T-helper 1 cell treated with Interleukin-12 subunit alpha and Interleukin-12 subunit beta and Interleukin-4 antibody, amounts not matched to agents 30 μg/mL and 1 μg/mL, for 36 hours (primary cell): ENCODE measurements at regions not wholly inside any gene's neighbourhood (a gene's known extent, or its start where the extent isn't known, plus 50 kb on each side); places are given as distances from the start of the nearest gene placed in this dataset.

Experiments used
- H3K27ac Mint-ChIP-seq: one replicate; pipeline ENCODE4 v1.8.0; 2021; ENCODE audit warnings: mild to moderate bottlenecking, mixed read lengths
- H3K27me3 Mint-ChIP-seq: one replicate; pipeline ENCODE4 v1.8.0; 2021; ENCODE audit warnings: low read depth, mixed read lengths
- H3K36me3 Mint-ChIP-seq: one replicate; pipeline ENCODE4 v1.8.0; 2021; ENCODE audit warnings: low read depth, mixed read lengths
- H3K4me1 Mint-ChIP-seq: one replicate; pipeline ENCODE4 v1.8.0; 2021; ENCODE audit warnings: low read depth, mixed read lengths
- H3K4me3 Mint-ChIP-seq: one replicate; pipeline ENCODE4 v1.8.0; 2021; ENCODE audit warnings: mild to moderate bottlenecking, moderate library complexity, mixed read lengths
- H3K9me3 Mint-ChIP-seq: one replicate; pipeline ENCODE4 v1.8.0; 2021; ENCODE audit warnings: mixed read lengths

DNA sequence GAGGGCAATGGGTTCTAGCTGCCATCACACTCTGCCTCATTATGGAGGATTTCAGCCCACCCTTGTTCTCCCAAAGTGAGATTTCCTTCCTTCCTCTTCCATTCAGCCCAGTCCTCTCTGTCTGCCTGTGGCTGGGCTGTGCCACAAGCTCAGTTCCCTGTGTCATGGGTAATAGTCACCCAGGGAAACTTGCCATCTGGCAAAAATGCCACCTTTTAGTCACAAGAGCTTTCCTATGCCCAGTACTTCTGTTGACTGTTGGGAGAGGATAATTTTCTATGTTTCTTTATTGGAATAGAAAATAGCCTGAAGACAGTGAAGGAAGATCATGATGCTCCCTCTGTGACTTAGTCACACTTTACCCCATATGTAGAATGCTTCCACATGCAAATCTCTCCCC, 71.4 kb downstream of the TLR4 start:
- peaks cover 27% of the 10 kb centered on the region for H3K27me3 Mint-ChIP-seq
- no peaks in the 10 kb centered on the region for H3K9me3 Mint-ChIP-seq
- H3K4me1 Mint-ChIP-seq, result peaks cover 6% of the 10 kb centered on the region
- H3K36me3 Mint-ChIP-seq, result no peaks in the 10 kb centered on the region
- no peak overlapping the region for H3K27ac Mint-ChIP-seq
- no peak overlapping the region for H3K4me3 Mint-ChIP-seq

DNA sequence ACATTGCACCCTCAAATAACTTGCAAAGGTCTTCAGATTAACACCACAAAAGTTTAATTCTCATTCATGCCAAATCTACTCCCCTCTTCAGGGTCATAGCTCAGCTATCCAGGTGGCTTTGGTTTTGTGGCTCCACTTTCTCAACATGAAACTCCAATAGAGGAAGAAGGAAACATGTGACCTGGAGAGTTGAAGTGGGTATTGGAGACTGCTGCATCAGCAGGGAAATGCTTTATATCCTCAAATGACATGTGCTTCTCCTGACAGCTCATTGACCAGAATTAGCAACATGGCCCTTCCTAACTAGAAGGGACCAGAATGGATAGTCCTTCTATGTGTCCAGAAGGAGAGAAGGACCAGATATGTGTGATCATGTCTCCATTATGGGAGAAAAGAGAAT, 73.6 kb downstream of the TLR4 start:
- no peak overlapping the region for H3K27ac Mint-ChIP-seq
- no peaks in the 10 kb centered on the region for H3K9me3 Mint-ChIP-seq
- peaks cover 35% of the 10 kb centered on the region for H3K27me3 Mint-ChIP-seq
- H3K36me3 Mint-ChIP-seq, result no peaks in the 10 kb centered on the region
- no peak overlapping the region for H3K4me3 Mint-ChIP-seq
- H3K4me1 Mint-ChIP-seq, result peaks cover 9% of the 10 kb centered on the region

DNA sequence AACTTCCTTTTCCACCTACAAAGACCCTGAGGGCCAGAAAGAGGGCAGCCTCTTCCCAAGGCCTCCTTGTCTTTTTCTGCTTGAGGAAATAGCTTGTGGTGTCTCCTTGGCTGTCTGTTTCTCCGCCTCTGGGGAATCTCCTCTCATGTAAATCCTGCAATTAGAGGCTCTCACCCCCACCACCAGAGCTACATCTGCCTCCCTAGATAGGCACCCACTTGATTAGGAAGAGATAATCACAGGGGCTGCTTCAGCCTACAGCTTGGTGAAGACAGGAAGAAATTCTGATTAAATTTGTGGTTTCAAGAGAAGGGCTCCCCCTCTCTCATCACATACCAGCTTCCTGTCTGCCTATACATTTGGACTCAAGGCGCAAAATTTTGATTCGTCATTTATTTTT, 75.6 kb downstream of the TLR4 start:
- Mint-ChIP-seq H3K27ac (no peak overlapping the region), H3K9me3 (no peaks in the 10 kb centered on the region)

DNA sequence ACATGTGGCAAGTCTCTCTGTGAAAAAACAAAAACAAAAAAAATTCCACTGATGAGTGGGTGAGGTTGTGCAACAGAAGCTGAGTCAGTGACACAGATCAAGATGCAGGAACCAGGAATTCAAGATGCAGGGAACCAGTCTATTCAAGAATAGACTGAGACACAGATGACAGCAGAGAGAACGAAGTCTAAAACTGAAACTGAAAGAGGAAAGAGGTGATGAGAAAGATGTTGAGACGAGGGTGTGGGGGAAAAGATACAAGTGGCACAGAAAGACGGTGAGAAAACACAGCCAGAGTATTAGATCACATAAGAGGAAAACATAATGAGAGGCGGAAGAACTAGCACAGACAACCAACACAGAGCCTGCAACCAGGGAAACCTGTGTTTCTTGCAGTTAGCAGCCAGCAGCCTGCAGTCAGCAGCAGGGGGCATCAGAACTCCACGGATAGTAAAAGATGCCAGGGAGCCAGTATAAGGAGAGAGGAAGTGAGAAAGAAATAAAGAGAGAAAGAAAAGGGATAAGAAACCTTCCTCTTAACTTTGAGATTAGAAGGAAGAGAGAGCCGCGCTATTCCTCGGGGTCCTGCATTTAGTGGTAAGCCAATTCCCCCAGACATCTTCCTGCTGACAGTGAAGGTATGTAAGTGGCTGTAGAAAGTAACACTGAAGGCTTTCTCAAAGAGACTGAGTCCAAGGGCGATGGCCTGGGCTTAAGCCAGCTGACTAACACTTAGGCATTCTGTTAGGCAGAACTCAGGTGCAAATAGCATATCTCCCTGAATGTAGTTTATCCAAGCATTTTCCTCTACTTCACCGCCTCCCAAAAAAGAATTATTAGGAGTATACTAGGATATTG, 79.0 kb downstream of the TLR4 start:
- H3K9me3 Mint-ChIP-seq, result no peaks in the 10 kb centered on the region

More for the DNA sequence above, 75.6 kb downstream of the TLR4 start:
- no peaks in the 10 kb centered on the region for H3K36me3 Mint-ChIP-seq
- H3K4me1 Mint-ChIP-seq, result peaks cover 9% of the 10 kb centered on the region
- H3K27me3 Mint-ChIP-seq, result peaks cover 28% of the 10 kb centered on the region
- H3K4me3 Mint-ChIP-seq, result no peak overlapping the region

DNA sequence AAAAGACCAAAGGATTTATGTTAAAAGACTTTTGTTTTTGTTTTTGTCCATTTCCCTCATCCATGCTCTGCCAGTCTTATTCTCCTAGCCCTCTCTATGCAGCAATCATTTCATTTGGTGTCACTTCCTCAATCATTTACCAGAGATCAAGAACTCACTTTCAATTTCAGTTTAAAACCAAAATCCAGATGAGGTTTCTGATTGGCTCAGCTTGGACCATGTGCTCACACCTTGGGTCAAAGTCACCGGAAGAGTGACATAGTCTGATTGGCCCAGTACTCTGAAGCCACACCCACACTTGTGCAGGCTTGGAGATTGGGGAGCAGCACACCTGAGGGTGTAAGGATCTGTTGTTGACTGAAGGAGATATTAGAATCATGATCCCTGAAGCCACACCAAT, 79.6 kb downstream of the TLR4 start:
- H3K4me1 Mint-ChIP-seq, result peaks cover 7% of the 10 kb centered on the region
- H3K9me3 Mint-ChIP-seq, result no peaks in the 10 kb centered on the region
- no peaks in the 10 kb centered on the region for H3K36me3 Mint-ChIP-seq
- H3K4me3 Mint-ChIP-seq, result no peak overlapping the region
- H3K27me3 Mint-ChIP-seq, result peaks cover 18% of the 10 kb centered on the region
- H3K27ac Mint-ChIP-seq, result no peak overlapping the region

More for the DNA sequence above, 79.0 kb downstream of the TLR4 start:
- Mint-ChIP-seq H3K27me3 (peaks cover 15% of the 10 kb centered on the region), H3K27ac (no peak overlapping the region), H3K36me3 (no peaks in the 10 kb centered on the region), H3K4me3 (no peak overlapping the region), H3K4me1 (peaks cover 7% of the 10 kb centered on the region)

DNA sequence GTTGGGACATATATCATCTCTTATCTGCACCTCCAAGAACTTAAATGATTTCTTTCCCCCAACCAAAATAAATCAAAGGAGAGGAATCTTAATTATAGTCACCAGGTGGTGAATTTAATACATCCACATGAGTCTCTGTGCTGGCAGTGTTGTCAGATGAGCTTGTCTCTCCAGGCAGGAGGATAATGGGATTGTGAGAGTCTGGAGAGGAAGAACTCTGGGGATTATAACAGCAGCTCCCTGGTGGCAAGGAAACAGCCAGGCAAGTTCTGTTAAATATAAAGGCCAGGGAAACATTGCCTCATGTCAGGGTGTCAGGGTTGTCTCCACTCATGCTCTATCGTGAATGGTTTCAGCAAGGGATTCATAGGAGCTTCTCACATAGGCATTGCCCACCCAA, 80.8 kb downstream of the TLR4 start:
- peaks cover 15% of the 10 kb centered on the region for H3K27me3 Mint-ChIP-seq
- H3K36me3 Mint-ChIP-seq, result no peaks in the 10 kb centered on the region
- H3K4me3 Mint-ChIP-seq, result no peak overlapping the region
- no peak overlapping the region for H3K27ac Mint-ChIP-seq
- H3K4me1 Mint-ChIP-seq, result peaks cover 4% of the 10 kb centered on the region
- H3K9me3 Mint-ChIP-seq, result no peaks in the 10 kb centered on the region

DNA sequence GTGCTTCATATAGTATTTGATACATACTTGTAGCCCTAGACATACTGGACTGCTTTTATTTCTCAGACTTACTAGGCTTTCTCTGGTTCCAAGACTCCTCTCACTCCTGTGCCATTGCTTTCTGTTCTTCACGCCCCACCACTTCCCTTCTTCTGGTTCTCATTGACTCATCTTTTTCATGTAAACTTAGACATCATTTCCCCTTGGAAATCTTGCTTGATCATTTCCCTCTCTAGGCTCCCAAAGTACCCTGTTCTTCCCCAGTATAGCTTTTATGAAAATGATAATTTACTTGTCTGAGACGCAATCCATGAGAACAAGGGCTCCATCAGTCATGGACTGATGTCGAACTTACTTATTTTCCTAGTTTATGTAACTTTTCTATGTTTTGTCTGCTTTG, 83.5 kb downstream of the TLR4 start:
- peaks cover 6% of the 10 kb centered on the region for H3K27me3 Mint-ChIP-seq

DNA sequence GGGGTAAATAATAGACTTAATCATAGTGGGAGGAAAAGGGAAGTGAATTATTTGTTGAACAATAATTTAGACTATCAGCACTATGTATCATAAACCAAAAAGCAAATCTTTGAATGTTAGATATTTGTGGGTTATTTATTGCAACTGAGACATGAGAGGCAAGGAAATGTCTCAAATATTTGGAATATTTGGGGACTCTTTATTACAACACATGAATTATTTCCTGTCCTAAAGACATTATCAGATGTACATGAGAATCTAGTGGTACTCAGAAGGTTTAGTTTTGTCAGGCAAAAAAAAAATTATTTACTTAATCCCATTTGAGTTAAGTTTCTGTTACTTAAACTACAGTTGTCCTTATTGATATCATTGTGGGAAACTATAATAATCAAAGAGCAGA, 91.1 kb downstream of the TLR4 start:
- H3K27ac Mint-ChIP-seq, result no peak overlapping the region
- H3K4me1 Mint-ChIP-seq, result no peaks in the 10 kb centered on the region
- H3K4me3 Mint-ChIP-seq, result no peak overlapping the region
- peaks cover 12% of the 10 kb centered on the region for H3K9me3 Mint-ChIP-seq
- H3K36me3 Mint-ChIP-seq, result no peaks in the 10 kb centered on the region
- H3K27me3 Mint-ChIP-seq, result peaks cover 17% of the 10 kb centered on the region

More for the DNA sequence above, 83.5 kb downstream of the TLR4 start:
- H3K36me3 Mint-ChIP-seq, result no peaks in the 10 kb centered on the region
- H3K9me3 Mint-ChIP-seq, result peaks cover 9% of the 10 kb centered on the region
- H3K27ac Mint-ChIP-seq, result no peak overlapping the region
- no peaks in the 10 kb centered on the region for H3K4me1 Mint-ChIP-seq
- no peak overlapping the region for H3K4me3 Mint-ChIP-seq

DNA sequence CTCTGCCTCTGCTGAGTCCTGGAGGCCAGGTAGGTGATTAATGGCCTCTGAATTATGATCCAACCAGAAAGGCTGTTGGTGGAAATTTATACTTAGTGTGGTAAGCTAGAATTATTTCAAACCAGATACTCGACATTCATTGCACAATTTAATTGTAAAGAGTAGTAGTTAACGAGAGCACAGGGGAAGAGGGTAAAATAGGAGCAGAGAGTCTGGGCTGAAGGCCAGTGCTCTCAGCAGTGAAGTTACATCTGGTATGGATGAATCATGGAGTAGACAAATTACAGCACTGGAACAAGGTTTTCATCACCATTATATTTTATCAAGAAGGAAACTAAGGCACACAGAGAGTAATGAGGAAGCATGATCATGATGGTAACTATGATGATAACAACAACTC, 92.5 kb downstream of the TLR4 start:
- Mint-ChIP-seq H3K27ac (no peak overlapping the region), H3K9me3 (peaks cover 9% of the 10 kb centered on the region), H3K27me3 (peaks cover 17% of the 10 kb centered on the region), H3K4me1 (no peaks in the 10 kb centered on the region), H3K4me3 (no peak overlapping the region), H3K36me3 (no peaks in the 10 kb centered on the region)

DNA sequence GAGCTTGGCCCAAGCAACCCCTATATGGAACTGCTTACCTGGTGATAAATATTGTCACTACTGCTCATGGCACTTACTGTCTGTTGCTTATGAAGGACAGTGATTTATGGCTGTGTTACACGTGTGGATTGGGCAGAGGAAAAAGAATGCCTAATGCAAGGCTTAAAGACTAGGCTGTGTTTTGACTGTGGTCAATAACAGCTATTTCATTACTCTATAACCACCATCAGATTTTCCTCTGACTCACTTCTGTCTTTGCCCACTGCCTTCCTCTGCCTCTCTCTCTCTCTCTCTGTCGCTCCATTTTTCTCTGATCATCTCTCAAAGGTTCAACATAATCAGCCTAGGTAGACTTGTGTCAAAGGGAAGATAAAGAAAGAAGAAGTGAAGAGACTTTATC, 96.2 kb downstream of the TLR4 start:
- H3K4me3 Mint-ChIP-seq, result no peak overlapping the region
- H3K36me3 Mint-ChIP-seq, result no peaks in the 10 kb centered on the region
- H3K27ac Mint-ChIP-seq, result no peak overlapping the region
- no peaks in the 10 kb centered on the region for H3K4me1 Mint-ChIP-seq
- peaks cover 4% of the 10 kb centered on the region for H3K27me3 Mint-ChIP-seq
- no peaks in the 10 kb centered on the region for H3K9me3 Mint-ChIP-seq

DNA sequence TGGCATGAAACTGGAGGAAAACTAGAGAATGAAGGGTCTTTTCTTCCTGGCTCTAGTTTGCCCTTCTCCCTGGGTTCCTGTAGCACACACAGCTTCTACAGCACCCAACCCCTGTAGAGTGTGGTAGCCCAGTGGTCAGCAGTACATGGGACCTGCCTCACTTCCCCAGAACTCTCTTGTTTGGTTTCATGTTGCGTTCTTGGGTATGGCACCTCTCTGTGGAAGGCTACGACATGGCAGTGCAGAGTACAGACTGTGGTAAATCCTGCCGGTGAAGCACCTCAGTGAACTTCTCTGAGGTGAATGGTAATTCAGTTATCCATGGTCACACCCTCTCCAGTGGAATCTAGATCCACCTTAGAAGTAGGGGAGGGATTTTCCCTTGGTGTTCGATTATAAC, 105.5 kb downstream of the TLR4 start:
- Mint-ChIP-seq H3K4me3 (no peak overlapping the region), H3K4me1 (no peaks in the 10 kb centered on the region), H3K27ac (no peak overlapping the region), H3K27me3 (peaks cover 18% of the 10 kb centered on the region), H3K9me3 (no peaks in the 10 kb centered on the region), H3K36me3 (no peaks in the 10 kb centered on the region)

DNA sequence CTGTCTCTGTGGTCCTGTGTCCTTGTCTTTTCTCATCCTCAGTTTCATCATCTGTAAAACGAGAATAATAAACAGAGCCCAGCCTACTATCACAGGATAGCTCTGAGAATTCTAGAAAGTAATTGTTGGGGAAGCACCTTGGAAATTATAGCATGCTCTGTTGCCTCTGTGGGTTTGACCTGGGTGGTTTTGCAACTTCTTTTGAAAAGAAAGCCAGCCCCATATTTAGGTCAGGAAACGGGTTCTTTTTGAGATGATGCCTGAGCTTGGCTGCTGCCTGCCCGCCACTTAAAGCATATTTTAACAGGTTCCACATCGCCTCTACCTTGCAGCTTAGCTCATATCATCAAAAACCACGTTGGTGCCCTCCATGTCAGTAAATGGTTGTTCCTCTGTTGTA, 111.1 kb downstream of the TLR4 start:
- H3K4me1 Mint-ChIP-seq, result peaks cover 4% of the 10 kb centered on the region
- H3K4me3 Mint-ChIP-seq, result no peak overlapping the region
- no peaks in the 10 kb centered on the region for H3K36me3 Mint-ChIP-seq
- H3K9me3 Mint-ChIP-seq, result no peaks in the 10 kb centered on the region
- H3K27ac Mint-ChIP-seq, result no peak overlapping the region
- peaks cover 24% of the 10 kb centered on the region for H3K27me3 Mint-ChIP-seq

DNA sequence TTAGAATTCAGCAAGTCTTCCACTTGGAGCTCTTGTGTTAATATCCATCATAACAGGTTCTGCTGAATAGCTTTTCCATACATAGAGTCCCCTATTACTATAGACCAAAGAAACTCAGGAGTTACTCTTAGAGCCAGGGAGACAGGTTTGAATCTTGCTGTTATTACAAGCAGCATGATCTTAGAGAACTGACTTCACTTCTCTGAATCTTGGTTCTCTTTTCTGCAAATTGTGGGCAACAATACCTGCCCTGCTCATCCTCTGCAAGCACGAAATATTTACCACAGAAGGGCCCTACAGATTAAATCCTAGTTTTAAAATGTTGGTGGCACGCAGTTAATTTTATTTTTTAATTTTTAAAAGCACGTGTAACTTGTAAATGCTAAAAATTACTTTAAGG, 111.7 kb downstream of the TLR4 start:
- peaks cover 4% of the 10 kb centered on the region for H3K4me1 Mint-ChIP-seq
- no peaks in the 10 kb centered on the region for H3K36me3 Mint-ChIP-seq
- H3K9me3 Mint-ChIP-seq, result no peaks in the 10 kb centered on the region
- no peak overlapping the region for H3K27ac Mint-ChIP-seq
- H3K27me3 Mint-ChIP-seq, result peaks cover 28% of the 10 kb centered on the region
- no peak overlapping the region for H3K4me3 Mint-ChIP-seq

DNA sequence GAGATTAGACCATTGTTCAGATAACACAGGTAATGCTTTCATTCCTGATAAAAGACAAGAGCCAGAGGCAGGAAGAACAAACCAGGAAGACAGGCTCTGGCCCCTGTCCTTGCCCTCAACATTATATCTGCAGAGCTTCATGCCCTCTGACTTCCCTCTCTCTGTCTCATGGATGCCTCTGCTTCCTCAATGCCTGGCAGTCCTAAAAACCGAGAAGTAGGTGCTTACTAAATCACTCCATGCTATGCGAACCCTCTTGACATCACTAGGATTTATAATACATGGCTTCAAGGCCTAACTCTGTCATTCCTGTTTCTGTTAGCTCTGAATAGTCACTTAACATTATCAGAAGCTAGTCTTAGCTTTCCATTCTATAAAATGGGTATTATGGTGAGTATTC, 117.8 kb downstream of the TLR4 start:
- Mint-ChIP-seq H3K9me3 (peaks cover 15% of the 10 kb centered on the region), H3K4me3 (no peak overlapping the region), H3K27me3 (peaks cover 49% of the 10 kb centered on the region), H3K4me1 (peaks cover 20% of the 10 kb centered on the region), H3K36me3 (no peaks in the 10 kb centered on the region), H3K27ac (no peak overlapping the region)

DNA sequence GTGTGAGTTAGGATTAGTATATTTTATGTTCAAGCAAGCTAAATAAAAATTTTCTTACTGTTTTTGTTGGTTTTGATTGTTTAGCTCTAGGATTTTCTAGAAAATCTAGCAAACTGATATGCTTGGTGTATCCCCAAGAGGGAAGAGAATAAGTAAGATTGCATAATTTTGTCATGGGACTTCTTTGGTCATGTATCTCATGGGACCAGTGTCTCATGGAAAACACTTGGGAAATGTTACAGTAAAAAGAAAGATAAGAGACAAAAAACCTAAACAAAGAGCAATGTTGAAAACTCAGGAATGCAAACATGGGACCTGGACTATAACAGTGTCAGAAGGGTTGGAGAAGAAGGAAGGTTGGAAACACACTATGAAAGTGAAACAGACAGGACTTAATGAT, 119.4 kb downstream of the TLR4 start:
- Mint-ChIP-seq H3K9me3 (peaks cover 15% of the 10 kb centered on the region), H3K4me3 (no peak overlapping the region), H3K27me3 (peaks cover 50% of the 10 kb centered on the region), H3K36me3 (no peaks in the 10 kb centered on the region), H3K27ac (no peak overlapping the region), H3K4me1 (peaks cover 20% of the 10 kb centered on the region)
